GM12874 (cell line): ENCODE measurements at regions not wholly inside any gene's neighbourhood (a gene's known extent, or its start where the extent isn't known, plus 50 kb on each side); places are given as distances from the start of the nearest gene placed in this dataset.

Source experiments
- TF ChIP-seq, protein P1 (sequence below): IDR thresholded peaks from 2 replicates; pipeline ENCODE4 v1.5.1; 2011; ENCODE audit warnings: low read depth, mild to moderate bottlenecking, control low read depth, low read length, moderate library complexity; ENCODE audit not compliant: insufficient read depth

- TF ChIP-seq, protein P1, sequence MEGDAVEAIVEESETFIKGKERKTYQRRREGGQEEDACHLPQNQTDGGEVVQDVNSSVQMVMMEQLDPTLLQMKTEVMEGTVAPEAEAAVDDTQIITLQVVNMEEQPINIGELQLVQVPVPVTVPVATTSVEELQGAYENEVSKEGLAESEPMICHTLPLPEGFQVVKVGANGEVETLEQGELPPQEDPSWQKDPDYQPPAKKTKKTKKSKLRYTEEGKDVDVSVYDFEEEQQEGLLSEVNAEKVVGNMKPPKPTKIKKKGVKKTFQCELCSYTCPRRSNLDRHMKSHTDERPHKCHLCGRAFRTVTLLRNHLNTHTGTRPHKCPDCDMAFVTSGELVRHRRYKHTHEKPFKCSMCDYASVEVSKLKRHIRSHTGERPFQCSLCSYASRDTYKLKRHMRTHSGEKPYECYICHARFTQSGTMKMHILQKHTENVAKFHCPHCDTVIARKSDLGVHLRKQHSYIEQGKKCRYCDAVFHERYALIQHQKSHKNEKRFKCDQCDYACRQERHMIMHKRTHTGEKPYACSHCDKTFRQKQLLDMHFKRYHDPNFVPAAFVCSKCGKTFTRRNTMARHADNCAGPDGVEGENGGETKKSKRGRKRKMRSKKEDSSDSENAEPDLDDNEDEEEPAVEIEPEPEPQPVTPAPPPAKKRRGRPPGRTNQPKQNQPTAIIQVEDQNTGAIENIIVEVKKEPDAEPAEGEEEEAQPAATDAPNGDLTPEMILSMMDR: no peak
Measured at GRCh38 chr2:12879649-12880048, 162.9 kb downstream of the TRIB2 start.

DNA sequence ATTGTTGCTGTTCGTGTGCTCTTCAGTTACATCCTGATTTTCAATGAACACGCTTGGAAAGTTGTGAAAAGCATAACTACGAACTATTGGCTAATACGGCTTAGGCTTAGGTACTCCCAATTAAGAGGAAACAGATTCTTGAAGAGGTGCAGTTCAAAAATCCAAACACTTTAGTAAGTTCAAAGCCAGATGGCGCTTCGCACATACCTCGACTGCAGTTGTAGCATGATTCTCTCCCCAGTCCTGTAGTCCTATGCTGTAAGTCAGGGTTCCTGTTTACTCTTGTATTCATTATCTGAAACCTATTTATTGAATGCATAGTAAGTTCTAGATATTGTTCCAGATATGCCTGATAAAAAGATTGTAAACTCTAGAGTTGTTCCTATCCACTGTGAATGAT lies 165.2 kb downstream of the TRIB2 start:
- TF ChIP-seq, protein P1: no peak

DNA sequence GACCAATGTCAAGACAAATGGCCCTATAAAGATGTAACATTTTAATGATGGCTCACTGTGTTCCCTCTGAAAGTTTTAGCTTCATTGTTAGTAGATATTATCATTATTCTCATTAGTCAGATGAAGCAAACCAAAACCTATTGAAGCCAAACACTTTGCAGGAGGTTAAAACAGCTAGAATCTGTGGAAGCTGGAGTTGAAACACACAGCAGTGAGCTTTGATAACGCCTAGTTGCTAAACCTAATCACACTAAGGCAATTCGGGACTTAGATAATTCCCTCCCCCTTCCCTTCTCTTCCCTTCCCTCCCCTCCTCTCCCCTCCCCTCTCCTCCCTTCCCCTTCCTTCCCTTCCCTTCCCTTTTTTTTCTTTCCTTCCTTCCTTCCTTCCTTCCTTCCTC lies 165.7 kb downstream of the TRIB2 start:
- TF ChIP-seq, protein P1: no peak

GRCh38 chr2:12883906-12884305 lies 167.2 kb downstream of the TRIB2 start:
- TF ChIP-seq, protein P1: no peak

DNA sequence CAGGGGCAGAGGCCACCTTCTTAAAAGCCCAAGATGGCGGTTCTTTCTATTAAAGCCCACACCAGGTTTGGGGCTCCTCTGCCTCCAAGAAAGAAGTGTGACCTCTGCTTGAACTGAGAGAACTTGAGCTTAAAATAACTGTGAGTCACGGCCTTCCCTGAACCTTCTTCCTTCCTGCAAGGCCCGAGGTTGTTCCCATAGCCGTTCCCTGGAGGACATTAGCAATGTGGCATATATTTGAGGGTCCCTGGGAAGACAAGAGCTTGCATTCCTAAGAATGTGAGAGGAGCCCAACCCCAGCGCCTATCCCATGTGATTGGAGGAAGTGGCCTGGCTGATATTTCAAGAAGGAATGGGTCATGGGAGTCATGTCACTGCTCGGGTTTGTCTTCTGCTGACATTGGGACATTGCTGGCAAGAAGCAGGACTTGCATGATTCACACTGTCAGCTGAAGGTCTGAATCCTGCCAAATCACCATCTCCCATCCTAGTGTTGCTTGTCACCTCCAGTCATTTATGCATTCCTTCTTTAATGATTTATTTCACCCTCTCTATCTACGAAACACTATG lies 168.1 kb downstream of the TRIB2 start:
- TF ChIP-seq, protein P1: no peak

- TF ChIP-seq, protein P1: no peak
Measured at GRCh38 chr2:12890066-12890465, 173.3 kb downstream of the TRIB2 start.

DNA sequence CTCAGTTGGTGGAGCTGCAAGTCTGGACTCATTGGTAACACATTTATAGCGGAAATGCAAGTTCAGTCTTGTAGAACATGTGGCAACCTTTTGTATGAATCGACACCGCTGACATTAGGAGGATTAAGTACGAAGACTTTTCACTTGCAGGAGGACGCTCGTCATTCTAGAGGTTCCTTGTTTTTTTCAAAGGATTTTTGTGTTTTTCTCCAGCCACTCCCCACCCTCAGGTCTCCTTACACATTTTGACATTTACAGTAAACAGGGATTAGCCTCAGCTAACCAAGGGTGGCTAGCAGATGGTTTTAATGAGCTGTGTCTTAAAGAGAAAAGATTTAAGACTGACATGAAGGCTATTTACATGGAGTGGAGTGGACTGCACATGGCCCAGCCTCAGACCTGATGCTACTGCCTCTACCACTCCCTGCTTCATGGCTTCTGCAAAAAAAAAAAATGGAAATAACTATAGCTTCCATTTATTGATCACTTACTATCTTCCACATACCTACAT lies 173.8 kb downstream of the TRIB2 start:
- TF ChIP-seq, protein P1: no peak
